Stomach (tissue), 8 donors: ENCODE measurements at regions not wholly inside any gene's neighbourhood (a gene's known extent, or its start where the extent isn't known, plus 50 kb on each side); places are given as distances from the start of the nearest gene placed in this dataset.

Experiments used
- DNase-seq, 2 donors: peaks; one replicate each; pipeline versions ENCODE4 v3.0.0 to v3.0.0-alpha.2; 2013 to 2019
- H3K27ac ChIP-seq, 5 donors: fragments of 200-600 bp in 4 of 5; sonication (generic) in 4 of 5; one replicate each; pipeline ENCODE4 v1.5.1; 2013 to 2019; ENCODE audit warnings: mild to moderate bottlenecking in 1 of 5, moderate library complexity in 1 of 5
- H3K27me3 ChIP-seq, 3 donors: fragments of 200-600 bp; sonication (generic); one replicate each; pipeline ENCODE4 v1.5.1; 2017 to 2019; ENCODE audit warnings: mixed run types in 1 of 3
- H3K36me3 ChIP-seq, 4 donors: fragments of 200-600 bp; sonication (generic); 1 replicate in 3 of 4; 2 replicates in 1 of 4; pipeline ENCODE4 v1.5.1; 2016 to 2019
- H3K4me1 ChIP-seq, 4 donors: fragments of 200-600 bp; sonication (generic); one replicate each; pipeline ENCODE4 v1.5.1; 2016 to 2019
- H3K4me3 ChIP-seq, 4 donors: fragments of 200-600 bp; sonication (generic) in 3 of 4; one replicate each; pipeline ENCODE4 v1.5.1; 2016 to 2019; ENCODE audit warnings: mild to moderate bottlenecking in 1 of 4
- H3K9me3 ChIP-seq, 4 donors: fragments of 200-600 bp; sonication (generic); one replicate each; pipeline ENCODE4 v1.5.1; 2016 to 2019
- EP300 ChIP-seq: sonication (generic); formaldehyde crosslinking; IDR thresholded peaks from one replicate; pipeline ENCODE4 v1.6.1; 2017; ENCODE audit warnings: antibody characterized with exemption
- POLR2A ChIP-seq, 4 donors: fragments of 450-650 bp; IDR thresholded peaks; one replicate each; pipeline ENCODE4 v1.6.1; 2016; ENCODE audit warnings: antibody characterized with exemption in 4 of 4, control low read depth in 2 of 4, mild to moderate bottlenecking in 1 of 4, moderate library complexity in 1 of 4
- POLR2AphosphoS5 ChIP-seq, 3 donors: sonication (generic); formaldehyde crosslinking; IDR thresholded peaks; one replicate each; pipeline ENCODE4 v1.6.1; 2016; ENCODE audit warnings: antibody characterized with exemption in 3 of 3
- WGBS, 5 donors: extraction: QIAGEN DNeasy Blood & Tissue Kit in 3 of 5; methylation state at CpG; one replicate each; pipeline versions ENCODE4 v1.1.5 to v1.1.7; 2013 to 2018; 5-methylcytosine and 5-hydroxymethylcytosine counted together
- intact Hi-C: fragments of 100-400 bp; cut with DNase I; formaldehyde crosslinking; loops from one replicate; pipeline ENCODE4 v1.15.1; 2023; ENCODE audit warnings: low total_unique reads
- small RNA-seq, 4 donors: library from RNA; depleted of rRNA; stranded (forward); fragments of <200 nt; gene quantifications; one replicate each; pipeline ENCODE3, GENCODE V24; 2016
- TF ChIP-seq, protein P1 (sequence below), 7 experiments: fragments of 450-650 bp in 4 of 7; fragments of 200-600 bp in 3 of 7; sonication (generic) in 3 of 7; IDR thresholded peaks; one replicate each; pipeline ENCODE4 v1.5.1; 2016 to 2019; ENCODE audit warnings: antibody characterized with exemption in 7 of 7, control low read depth in 2 of 7, mild to moderate bottlenecking in 1 of 7
- donor health status: healthy with polysubstance abuse.
- donor health status: Bipolar disorder and iron deficiency.
- donor health status: healthy.

DNA sequence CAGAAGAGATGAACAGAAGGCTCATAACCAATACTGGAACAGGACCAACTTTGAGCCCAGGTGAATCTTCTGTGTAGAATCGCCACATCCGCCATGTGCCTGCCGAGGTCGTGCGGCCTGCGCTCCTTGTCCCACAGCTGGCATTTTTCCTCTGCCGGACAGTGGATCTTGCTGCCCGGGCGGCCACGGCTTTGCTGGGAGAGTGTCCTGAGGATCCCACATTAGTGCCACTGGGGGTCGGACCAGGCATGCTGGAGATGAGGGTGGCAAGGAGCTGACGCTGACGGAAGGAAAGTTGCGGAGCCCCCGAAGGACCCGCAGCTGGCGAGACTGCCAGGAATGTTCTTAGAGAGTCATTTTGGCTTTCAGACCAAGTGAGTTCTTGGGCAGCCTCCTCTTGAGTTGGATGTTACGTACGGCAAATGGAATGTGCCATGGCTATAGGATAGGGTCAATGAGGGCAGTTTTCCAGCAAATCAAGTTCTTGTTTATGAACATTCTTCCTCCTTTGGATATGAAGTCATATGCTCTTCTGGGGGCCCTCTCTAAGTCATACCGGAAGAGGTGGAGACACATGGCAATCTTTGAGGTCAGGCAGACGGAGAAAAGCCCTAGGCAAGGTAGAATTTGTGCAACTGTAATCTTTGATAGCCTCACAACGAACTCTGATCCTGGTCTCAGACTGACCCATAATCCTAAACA is 57.4 kb upstream of the NUP160 start:
- TF ChIP-seq, protein P1, sequence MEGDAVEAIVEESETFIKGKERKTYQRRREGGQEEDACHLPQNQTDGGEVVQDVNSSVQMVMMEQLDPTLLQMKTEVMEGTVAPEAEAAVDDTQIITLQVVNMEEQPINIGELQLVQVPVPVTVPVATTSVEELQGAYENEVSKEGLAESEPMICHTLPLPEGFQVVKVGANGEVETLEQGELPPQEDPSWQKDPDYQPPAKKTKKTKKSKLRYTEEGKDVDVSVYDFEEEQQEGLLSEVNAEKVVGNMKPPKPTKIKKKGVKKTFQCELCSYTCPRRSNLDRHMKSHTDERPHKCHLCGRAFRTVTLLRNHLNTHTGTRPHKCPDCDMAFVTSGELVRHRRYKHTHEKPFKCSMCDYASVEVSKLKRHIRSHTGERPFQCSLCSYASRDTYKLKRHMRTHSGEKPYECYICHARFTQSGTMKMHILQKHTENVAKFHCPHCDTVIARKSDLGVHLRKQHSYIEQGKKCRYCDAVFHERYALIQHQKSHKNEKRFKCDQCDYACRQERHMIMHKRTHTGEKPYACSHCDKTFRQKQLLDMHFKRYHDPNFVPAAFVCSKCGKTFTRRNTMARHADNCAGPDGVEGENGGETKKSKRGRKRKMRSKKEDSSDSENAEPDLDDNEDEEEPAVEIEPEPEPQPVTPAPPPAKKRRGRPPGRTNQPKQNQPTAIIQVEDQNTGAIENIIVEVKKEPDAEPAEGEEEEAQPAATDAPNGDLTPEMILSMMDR (IDR thresholded peaks at IDR 0.05), result no peak
- no peak for TF ChIP-seq POLR2AphosphoS5 (IDR thresholded peaks at IDR 0.05)
- Histone ChIP-seq H3K4me3 (no peak overlapping the region), H3K27ac (no peak overlapping the region), H3K36me3 (no peaks in the 10 kb centered on the region), H3K9me3 (no peaks in the 10 kb centered on the region), H3K27me3 (no peaks in the 10 kb centered on the region), H3K4me1 (peaks cover 0 to 14% (median 6%) of the 10 kb centered on the region in 4 donors)
- 87 to 91% (median 88%) methylated on average over 22 of the region's 22 CpGs for WGBS, 5 donors
- intact Hi-C loops, result no loop called here
- DNase-seq, result no peak

DNA sequence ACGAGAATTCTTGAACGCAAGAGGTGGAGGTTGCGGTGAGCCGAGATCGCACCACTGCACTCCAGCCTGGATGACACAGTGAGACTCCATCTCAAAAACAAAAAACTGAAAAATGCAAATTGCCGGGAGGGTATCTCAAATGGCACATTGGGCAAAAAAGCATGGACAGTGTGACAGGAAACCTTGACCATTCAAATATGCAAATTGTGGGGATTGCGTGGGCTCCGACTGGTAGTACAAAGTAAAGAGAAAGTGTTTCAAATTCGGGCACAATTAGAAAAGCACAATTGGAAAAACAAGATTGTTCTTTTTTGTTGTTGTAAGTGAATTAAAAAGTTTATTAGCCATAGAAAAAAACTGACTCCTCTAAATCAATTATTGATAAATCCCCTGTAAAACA is 56.7 kb upstream of the NUP160 start:
- TF ChIP-seq POLR2AphosphoS5 (IDR thresholded peaks at IDR 0.05), result no peak
- no peak for TF ChIP-seq EP300
- TF ChIP-seq POLR2A (IDR thresholded peaks at IDR 0.05), result no peak
- TF ChIP-seq, protein P1 (IDR thresholded peaks at IDR 0.05), result no peak
- intact Hi-C loops, result no loop called here
- 90 to 96% (median 95%) methylated on average over 9 of the region's 9 CpGs for WGBS, 5 donors

DNA sequence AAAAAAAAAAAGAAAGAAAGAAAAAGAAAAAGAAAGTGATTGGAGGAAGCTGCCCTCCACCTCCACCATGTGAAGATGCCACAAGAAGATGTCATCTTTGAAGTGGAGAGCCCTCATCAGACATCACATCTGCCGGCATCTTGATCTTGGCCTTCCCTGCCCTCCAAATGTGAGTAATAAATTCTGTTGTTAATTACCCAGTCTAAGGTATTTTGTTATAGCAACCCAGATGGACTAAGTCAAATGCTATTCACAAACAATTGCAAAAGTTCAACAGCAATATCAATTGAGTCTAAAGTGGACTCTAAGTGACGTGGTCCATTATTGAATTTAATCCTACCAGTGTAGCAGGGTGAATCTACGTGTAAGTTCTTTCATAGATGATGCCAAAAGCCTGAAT is 55.9 kb upstream of the NUP160 start:
- TF ChIP-seq EP300 (no peak), POLR2A (IDR thresholded peaks at IDR 0.05) (no peak), POLR2AphosphoS5 (IDR thresholded peaks at IDR 0.05) (no peak)
- TF ChIP-seq, protein P1 (IDR thresholded peaks at IDR 0.05), result no peak
- intact Hi-C loops, result no loop called here
- no peaks in the 10 kb centered on the region for H3K36me3 ChIP-seq
- 76 to 95% (median 87%) methylated on average over 3 of the region's 3 CpGs for WGBS, 5 donors
- no peaks in the 10 kb centered on the region for H3K27me3 ChIP-seq
- H3K4me1 ChIP-seq, result peaks cover 0 to 14% (median 3%) of the 10 kb centered on the region in 4 donors
- no peaks in the 10 kb centered on the region for H3K9me3 ChIP-seq
- H3K4me3 ChIP-seq, result no peak overlapping the region
- H3K27ac ChIP-seq, result no peak overlapping the region
- DNase-seq, result no peak

More for the DNA sequence above, 56.7 kb upstream of the NUP160 start:
- H3K27ac ChIP-seq, result no peak overlapping the region
- H3K27me3 ChIP-seq, result no peaks in the 10 kb centered on the region
- DNase-seq, result no peak
- peaks cover 0 to 14% (median 6%) of the 10 kb centered on the region in 4 donors for H3K4me1 ChIP-seq
- H3K36me3 ChIP-seq, result no peaks in the 10 kb centered on the region
- no peak overlapping the region for H3K4me3 ChIP-seq
- H3K9me3 ChIP-seq, result no peaks in the 10 kb centered on the region

DNA sequence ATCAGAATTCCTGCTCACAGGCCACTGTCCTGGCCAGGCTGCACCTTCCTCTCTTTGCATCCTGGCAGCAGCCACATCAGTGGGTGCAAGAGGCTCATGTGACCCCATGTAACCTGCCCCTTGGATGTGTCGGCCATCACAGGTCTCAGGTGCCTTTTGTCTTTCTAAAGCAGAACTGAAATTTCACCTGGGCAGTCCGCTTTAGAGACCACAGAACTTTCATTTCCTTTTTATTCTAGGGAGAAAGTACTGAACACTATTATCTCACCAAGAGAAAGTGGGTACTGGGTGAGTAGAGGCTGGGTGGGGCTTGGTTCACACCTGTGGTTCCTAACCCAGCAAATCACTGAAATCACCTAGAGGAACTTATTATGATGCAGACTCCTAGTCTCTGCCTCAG is 51.7 kb upstream of the NUP160 start:
- intact Hi-C loops, result no loop called here
- no peak overlapping the region for H3K27ac ChIP-seq
- no peaks in the 10 kb centered on the region for H3K27me3 ChIP-seq
- H3K4me1 ChIP-seq, result no peaks in the 10 kb centered on the region
- TF ChIP-seq, protein P1 (IDR thresholded peaks at IDR 0.05), result no peak
- no peak for TF ChIP-seq EP300
- no peak for TF ChIP-seq POLR2AphosphoS5 (IDR thresholded peaks at IDR 0.05)
- no peak for TF ChIP-seq POLR2A (IDR thresholded peaks at IDR 0.05)
- no peak for DNase-seq
- H3K9me3 ChIP-seq, result no peaks in the 10 kb centered on the region
- WGBS, 5 donors, result 79 to 86% (median 83%) methylated on average over 2 of the region's 2 CpGs
- H3K36me3 ChIP-seq, result no peaks in the 10 kb centered on the region
- H3K4me3 ChIP-seq, result no peak overlapping the region

Small RNA genes in the stretch of these regions (small RNA-seq; reads per million reads assigned to genes)
- gene AC023232.1, result 0 reads per million in 4 donors
